Urothelium cell line (cell line): ENCODE measurements at regions not wholly inside any gene's neighbourhood (a gene's known extent, or its start where the extent isn't known, plus 50 kb on each side); places are given as distances from the start of the nearest gene placed in this dataset.

Source experiments
- DNase-seq: peaks from one replicate; pipeline ENCODE4 v3.0.0; 2011; ENCODE audit warnings: low spot score, mixed read lengths
- FAIRE-seq: peaks from 2 replicates; lab custom pipeline; 2011; peaks lifted over from hg19 to GRCh38; lab: Jason Lieb, UNC

GRCh38 chr5:175388531-175388930 lies 55.5 kb downstream of the DRD1 start:
- DNase-seq (no peak), FAIRE-seq (no peak)

DNA sequence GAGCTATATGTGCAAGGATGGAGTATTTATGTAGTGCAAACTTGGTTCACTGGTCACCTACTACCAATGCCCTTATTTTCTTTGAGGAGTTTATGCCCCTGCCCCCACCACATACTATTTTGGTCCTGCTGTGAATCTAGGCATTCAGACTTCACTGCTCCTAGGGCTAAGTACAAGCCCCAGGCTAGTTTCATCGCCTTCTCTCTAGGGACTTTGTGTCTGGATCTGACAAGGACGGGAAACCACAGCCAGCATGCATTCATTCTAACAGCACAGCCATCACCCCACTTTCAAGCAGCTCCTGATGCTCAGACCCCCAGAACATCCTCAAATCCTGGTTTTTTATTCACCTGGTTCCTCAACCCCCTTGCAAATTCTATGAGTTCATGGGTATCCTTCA lies 56.8 kb downstream of the DRD1 start:
- DNase-seq (no peak), FAIRE-seq (no peak)

GRCh38 chr5:175386526-175386925 lies 57.5 kb downstream of the DRD1 start:
- DNase-seq = no peak
- no peak for FAIRE-seq

GRCh38 chr5:175385691-175386362 lies 58.2 kb downstream of the DRD1 start:
- FAIRE-seq = no peak
- no peak for DNase-seq

DNA sequence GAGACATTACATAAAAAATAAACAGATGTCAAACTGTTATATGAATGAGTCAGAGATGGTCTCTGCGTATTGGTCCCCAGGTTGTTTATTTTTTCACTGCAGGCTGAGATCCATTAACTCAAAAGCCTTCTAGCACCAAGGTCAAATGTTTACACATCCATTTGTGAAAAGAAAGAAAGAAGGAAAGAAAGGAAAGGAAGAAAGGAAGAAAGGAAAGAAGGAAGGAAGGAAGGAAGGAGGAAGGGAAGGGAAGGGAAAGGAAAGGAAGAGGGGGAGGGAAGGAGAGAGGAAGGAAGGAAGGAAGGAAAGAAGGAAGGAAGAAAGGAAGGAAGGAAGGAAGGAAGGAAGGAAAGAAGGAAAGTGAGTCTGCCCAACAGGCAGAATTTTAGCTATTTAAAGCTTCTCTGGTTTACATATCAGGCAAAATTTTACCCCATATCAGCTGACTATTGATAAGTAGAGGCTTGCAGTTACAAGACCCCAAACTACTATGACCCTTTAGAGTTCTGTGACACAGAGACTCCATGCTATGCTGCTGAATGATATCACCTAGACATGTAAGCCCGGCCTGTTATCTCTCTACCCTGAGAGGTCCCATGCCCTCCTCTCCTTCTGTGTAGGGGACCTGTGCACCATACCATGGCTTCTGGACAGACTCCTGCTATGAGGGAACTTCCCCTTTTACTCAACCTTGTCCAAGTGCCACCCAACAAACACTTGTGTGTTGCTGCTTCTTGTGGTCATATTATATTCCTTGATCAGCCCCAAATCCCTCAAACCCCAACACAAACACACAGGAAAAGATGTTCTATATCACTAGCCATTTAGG lies 59.0 kb downstream of the DRD1 start:
- no peak for DNase-seq
- no peak for FAIRE-seq

GRCh38 chr5:175383350-175383749 lies 60.6 kb downstream of the DRD1 start:
- FAIRE-seq (no peak), DNase-seq (peak; percentile 37)

GRCh38 chr5:175382171-175382570 lies 61.8 kb downstream of the DRD1 start:
- DNase-seq (no peak), FAIRE-seq (no peak)

DNA sequence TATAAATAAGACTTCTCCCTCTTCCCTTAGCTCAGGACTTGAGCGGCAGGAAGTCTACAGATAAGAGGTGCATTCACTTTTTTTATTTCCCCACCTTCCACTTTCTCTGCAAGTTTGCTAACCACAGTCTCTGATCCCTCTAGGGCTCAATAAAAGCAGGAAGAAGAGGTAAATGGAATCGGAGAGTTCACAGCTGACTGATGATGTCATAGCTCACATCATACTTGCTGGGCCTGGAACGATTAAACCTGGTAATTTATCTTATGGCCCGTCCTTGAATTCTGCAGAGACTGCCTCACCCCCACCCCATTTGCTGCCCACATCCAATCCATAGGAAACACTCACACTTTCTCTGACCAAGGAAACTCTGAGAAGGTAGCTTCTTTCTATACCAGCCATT lies 62.9 kb downstream of the DRD1 start:
- FAIRE-seq (no peak), DNase-seq (no peak)

- FAIRE-seq (no peak), DNase-seq (no peak)
Measured at GRCh38 chr5:175380701-175381100, 63.3 kb downstream of the DRD1 start.

DNA sequence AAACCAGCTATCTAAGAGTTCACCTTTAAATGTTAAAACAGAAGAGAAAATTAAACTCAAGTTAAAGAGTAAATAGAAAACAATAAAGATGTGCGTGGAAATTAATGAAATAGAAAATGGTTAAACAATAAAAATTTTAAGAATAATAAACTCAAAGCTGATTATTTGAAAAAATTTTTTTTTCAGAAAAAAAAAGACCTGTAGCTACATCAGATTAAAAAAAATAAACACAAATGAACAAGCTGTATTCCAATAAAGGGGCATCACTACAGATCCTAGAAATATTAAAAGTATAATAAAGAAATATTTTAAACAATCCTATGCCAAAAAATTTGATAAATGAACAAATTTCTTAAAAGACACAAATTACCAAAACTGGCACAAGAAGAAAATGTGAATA lies 64.1 kb downstream of the DRD1 start:
- FAIRE-seq (no peak), DNase-seq (no peak)

DNA sequence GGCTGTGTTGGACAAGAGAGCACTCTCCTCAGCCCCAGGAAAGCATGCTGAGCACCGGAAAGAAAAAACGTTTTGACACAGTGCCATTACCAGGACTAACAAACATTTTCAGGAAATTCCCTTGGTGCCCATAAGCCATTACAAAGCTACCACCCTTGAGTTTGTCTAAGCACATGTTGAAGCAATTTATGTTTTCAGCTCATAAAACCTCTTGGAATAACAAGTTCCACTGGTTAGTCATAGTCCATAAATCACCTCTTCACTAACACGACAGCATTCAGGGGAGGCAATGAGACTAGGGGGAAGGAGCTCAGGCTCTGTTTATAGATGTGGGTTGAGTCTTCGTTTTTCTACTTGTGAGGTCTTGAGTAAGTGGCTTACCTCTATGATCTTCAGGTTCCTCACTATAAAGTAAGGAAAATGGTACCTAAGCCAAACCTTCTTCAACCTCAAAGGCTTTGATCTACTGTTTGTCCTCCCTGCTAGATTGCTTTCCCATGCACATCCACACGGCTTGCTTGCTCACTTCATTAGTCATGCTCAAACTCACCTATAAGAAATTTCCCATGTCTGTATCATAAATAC lies 65.4 kb downstream of the DRD1 start:
- FAIRE-seq (peak; percentile 92), DNase-seq (peak; percentile 86)

- DNase-seq = no peak
- no peak for FAIRE-seq
Measured at GRCh38 chr5:175377816-175378215, 66.2 kb downstream of the DRD1 start.

DNA sequence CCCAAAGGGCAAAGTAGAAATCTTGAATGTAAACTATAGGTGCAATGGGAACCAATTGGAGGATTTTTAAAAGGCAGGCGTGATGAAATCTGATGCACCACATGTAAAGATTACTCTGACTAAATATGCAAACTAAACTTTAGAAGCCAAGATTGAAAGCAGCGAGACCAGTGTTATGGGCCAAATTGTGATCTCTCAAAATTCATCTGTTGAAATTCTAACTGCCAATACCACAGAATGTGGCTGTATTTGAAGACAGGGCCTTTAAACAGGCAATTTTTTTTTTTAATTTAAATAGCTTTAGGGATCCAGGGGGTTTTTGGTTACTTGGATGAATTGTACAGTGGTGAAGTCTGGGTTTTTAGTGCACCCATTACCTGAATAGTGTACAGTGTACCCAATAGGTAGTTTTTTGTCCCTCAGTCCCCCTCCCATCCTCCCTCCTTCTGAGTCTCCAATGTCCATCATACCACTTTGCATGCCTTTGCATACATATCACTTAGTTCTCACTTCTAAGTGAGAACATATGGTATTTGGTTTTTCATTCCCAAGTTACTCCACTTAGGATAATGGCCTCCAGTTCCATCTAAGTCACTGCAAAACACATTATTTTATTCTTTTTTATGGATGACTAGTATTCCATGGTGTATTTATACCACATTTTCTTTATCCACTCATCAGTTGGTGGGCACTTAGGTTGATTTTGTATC lies 69.7 kb downstream of the DRD1 start:
- FAIRE-seq = no peak
- no peak for DNase-seq

- no peak for FAIRE-seq
Measured at GRCh38 chr5:175365866-175366265, 78.1 kb downstream of the DRD1 start.

DNA sequence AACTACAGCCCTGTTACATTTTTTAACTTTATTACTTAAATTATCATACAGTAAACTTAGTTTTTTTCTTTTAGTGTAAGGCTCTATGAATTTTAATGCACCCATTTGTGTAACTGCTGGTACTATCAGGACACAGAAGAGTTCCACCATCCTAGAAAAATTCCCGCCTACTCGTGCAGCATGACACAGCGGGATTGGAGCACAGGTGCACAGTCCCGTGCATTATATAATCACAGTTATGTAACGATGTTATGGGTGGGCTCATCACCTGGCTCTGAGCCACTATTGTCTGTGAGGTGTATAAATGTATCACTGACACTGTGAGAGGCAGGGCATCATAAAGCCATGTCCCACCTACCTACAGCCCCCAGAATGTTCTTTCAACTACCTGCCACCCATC lies 80.7 kb downstream of the DRD1 start:
- FAIRE-seq = no peak
- no peak for DNase-seq

More at GRCh38 chr5:175365866-175366265, 78.1 kb downstream of the DRD1 start:
- DNase-seq = no peak

GRCh38 chr5:175357995-175358394 lies 86.0 kb downstream of the DRD1 start:
- no peak for FAIRE-seq
- DNase-seq = no peak

GRCh38 chr5:175356428-175356827 lies 87.6 kb downstream of the DRD1 start:
- no peak for FAIRE-seq
- no peak for DNase-seq

GRCh38 chr5:175354964-175355363 lies 89.0 kb downstream of the DRD1 start:
- no peak for FAIRE-seq
- DNase-seq = no peak

GRCh38 chr5:175353926-175354325 lies 90.1 kb downstream of the DRD1 start:
- no peak for DNase-seq
- FAIRE-seq = no peak

- DNase-seq (no peak), FAIRE-seq (no peak)
Measured at GRCh38 chr5:175351897-175352590, 91.9 kb downstream of the DRD1 start.

GRCh38 chr5:175351126-175351525 lies 92.9 kb downstream of the DRD1 start:
- FAIRE-seq = no peak

More at GRCh38 chr5:175351126-175351525, 92.9 kb downstream of the DRD1 start:
- DNase-seq = no peak
